Liver (tissue), 8 donors: ENCODE measurements at regions not wholly inside any gene's neighbourhood (a gene's known extent, or its start where the extent isn't known, plus 50 kb on each side); places are given as distances from the start of the nearest gene placed in this dataset.

Experiments
- DNase-seq: peaks from one replicate; pipeline ENCODE4 v3.0.0-alpha.2; 2017; ENCODE audit warnings: low spot score
- H3K27ac ChIP-seq, 2 donors: one replicate each; pipeline ENCODE4 v1.7.0; 2013; ENCODE audit warnings: inconsistent platforms in 2 of 2, low read length in 2 of 2, control low read depth in 1 of 2, low read depth in 1 of 2, mild to moderate bottlenecking in 1 of 2
- H3K27me3 ChIP-seq, 4 donors: one replicate each; pipeline versions ENCODE4 v1.6.1 to v1.7.0; 2013; ENCODE audit warnings: low read length in 3 of 4, inconsistent platforms in 1 of 4, mild to moderate bottlenecking in 1 of 4, moderate library complexity in 1 of 4; ENCODE audit not compliant: control insufficient read depth in 4 of 4, insufficient read depth in 4 of 4
- H3K36me3 ChIP-seq, 4 donors: one replicate each; pipeline versions ENCODE4 v1.6.1 to v1.7.0; 2013; ENCODE audit warnings: low read length in 3 of 4, mild to moderate bottlenecking in 3 of 4, low read depth in 1 of 4, moderate library complexity in 1 of 4; ENCODE audit not compliant: control insufficient read depth in 4 of 4, insufficient read depth in 3 of 4
- H3K4me1 ChIP-seq, 4 donors: one replicate each; pipeline versions ENCODE4 v1.6.1 to v1.7.0; 2013; ENCODE audit warnings: low read length in 3 of 4, mild to moderate bottlenecking in 3 of 4, moderate library complexity in 1 of 4; ENCODE audit not compliant: control insufficient read depth in 4 of 4, insufficient read depth in 4 of 4
- H3K4me3 ChIP-seq, 3 donors: one replicate each; pipeline versions ENCODE4 v1.6.1 to v1.7.0; 2013; ENCODE audit warnings: low read length in 3 of 3, control low read depth in 1 of 3, low read depth in 1 of 3, mild to moderate bottlenecking in 1 of 3
- H3K9ac ChIP-seq, 2 donors: one replicate each; pipeline ENCODE4 v1.7.0; 2013; ENCODE audit warnings: low read length in 2 of 2, mild to moderate bottlenecking in 2 of 2, moderate library complexity in 2 of 2, control low read depth in 1 of 2, low read depth in 1 of 2
- H3K9me3 ChIP-seq, 4 donors: one replicate each; pipeline versions ENCODE4 v1.6.1 to v1.7.0; 2013; ENCODE audit warnings: low read length in 3 of 4; ENCODE audit not compliant: control insufficient read depth in 4 of 4
- EGR1 ChIP-seq, 2 donors: IDR thresholded peaks; 2 replicates each; pipeline ENCODE4 v1.6.1; 2016 to 2018; ENCODE audit warnings: antibody characterized with exemption in 2 of 2, low read depth in 2 of 2
- FOXA1 ChIP-seq: IDR thresholded peaks from 2 replicates; pipeline ENCODE4 v1.6.1; 2016; ENCODE audit warnings: antibody characterized with exemption
- GABPA ChIP-seq, 2 donors: IDR thresholded peaks in 1 of 2; conservative IDR thresholded peaks in 1 of 2; 2 replicates each; pipeline ENCODE4 v1.6.1; 2016; ENCODE audit warnings: antibody characterized with exemption in 2 of 2, mild to moderate bottlenecking in 1 of 2, moderate library complexity in 1 of 2
- HNF4A ChIP-seq, 2 donors: conservative IDR thresholded peaks; 2 replicates each; pipeline ENCODE4 v1.6.1; 2016; ENCODE audit warnings: antibody characterized with exemption in 2 of 2, mild to moderate bottlenecking in 2 of 2
- HNF4G ChIP-seq: IDR thresholded peaks from 2 replicates; pipeline ENCODE4 v1.6.1; 2016; ENCODE audit warnings: antibody characterized with exemption
- JUND ChIP-seq, 2 donors: IDR thresholded peaks; 2 replicates each; pipeline ENCODE4 v1.6.1; 2016; ENCODE audit warnings: antibody characterized with exemption in 2 of 2
- NR2F2 ChIP-seq: IDR thresholded peaks from 2 replicates; pipeline ENCODE4 v1.6.1; 2016; ENCODE audit warnings: antibody characterized with exemption
- RAD21 ChIP-seq, 2 donors: IDR thresholded peaks; 2 replicates each; pipeline ENCODE4 v1.6.1; 2016; ENCODE audit warnings: antibody characterized with exemption in 2 of 2, mild to moderate bottlenecking in 2 of 2
- REST ChIP-seq: IDR thresholded peaks from 2 replicates; pipeline ENCODE4 v1.6.1; 2016; ENCODE audit warnings: antibody characterized with exemption, mild to moderate bottlenecking
- RXRA ChIP-seq, 2 donors: IDR thresholded peaks; 2 replicates each; pipeline ENCODE4 v1.6.1; 2017 to 2018; ENCODE audit warnings: antibody characterized with exemption in 2 of 2, mild to moderate bottlenecking in 1 of 2
- SP1 ChIP-seq: IDR thresholded peaks from 2 replicates; pipeline ENCODE4 v1.6.1; 2018; ENCODE audit warnings: antibody characterized with exemption, mild to moderate bottlenecking
- TAF1 ChIP-seq: conservative IDR thresholded peaks from 2 replicates; pipeline ENCODE4 v1.6.1; 2016; ENCODE audit warnings: antibody characterized with exemption, mild to moderate bottlenecking
- YY1 ChIP-seq: IDR thresholded peaks from 2 replicates; pipeline ENCODE4 v1.6.1; 2016; ENCODE audit warnings: antibody characterized with exemption, mild to moderate bottlenecking
- ZBTB33 ChIP-seq: IDR thresholded peaks from 2 replicates; pipeline ENCODE4 v1.6.1; 2016; ENCODE audit warnings: antibody characterized with exemption
- WGBS: extraction: QIAGEN DNeasy Blood & Tissue Kit; methylation state at CpG from one replicate; pipeline ENCODE4 v1.1.7; 2013; 5-methylcytosine and 5-hydroxymethylcytosine counted together
- TF ChIP-seq, protein P1 (sequence below): fragments of 150-350 bp; IDR thresholded peaks from 2 replicates; pipeline ENCODE4 v1.5.1; 2017; ENCODE audit warnings: improper control_type of control experiment, low read depth, low read length; ENCODE audit not compliant: missing input control
- TF ChIP-seq, protein P2 (sequence below): IDR thresholded peaks from 2 replicates; pipeline ENCODE4 v1.6.1; 2016; ENCODE audit warnings: antibody characterized with exemption
- donor health status: healthy.
- donor health status: healthy.
- donor health status: healthy.
- donor health status: healthy.
- donor health status: healthy.

DNA sequence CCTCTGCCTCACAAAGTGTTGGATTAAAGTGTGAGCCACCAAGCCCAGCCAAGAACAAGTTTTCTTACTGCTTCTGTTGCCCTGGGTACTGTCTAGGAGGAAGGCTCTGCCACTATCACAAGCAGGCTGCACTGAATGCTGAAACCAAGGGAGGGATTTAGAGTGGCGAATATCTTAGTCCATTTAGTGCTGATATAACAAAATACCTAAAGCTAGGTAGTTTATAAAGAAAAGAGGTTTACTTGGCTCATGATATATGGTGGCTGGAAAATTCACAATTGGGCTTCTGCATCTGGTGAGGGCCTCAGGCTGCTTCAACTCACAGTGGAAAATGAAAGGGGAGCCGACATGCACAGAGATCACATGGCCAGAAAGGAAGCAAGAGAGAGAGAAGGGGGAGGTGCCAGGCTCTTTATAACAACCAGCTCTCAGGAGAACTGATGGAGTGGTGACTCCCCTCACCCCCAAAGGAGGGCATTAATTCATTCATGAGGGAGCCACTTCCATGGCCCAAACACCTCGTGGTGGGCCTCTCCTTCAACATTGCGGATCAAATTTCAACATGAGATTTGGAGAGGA lies 146.0 kb upstream of the SERPINE2 start:
- 81% methylated on average over 4 of the region's 4 CpGs for WGBS
- H3K27ac ChIP-seq, result no peak overlapping the region
- H3K36me3 ChIP-seq, result no peaks in the 10 kb centered on the region

More for the DNA sequence above, 146.0 kb upstream of the SERPINE2 start:
- Histone ChIP-seq H3K4me3 (no peak overlapping the region), H3K9ac (no peak overlapping the region), H3K27me3 (no peaks in the 10 kb centered on the region), H3K9me3 (peaks cover 0 to 8% (median 2%) of the 10 kb centered on the region in 4 donors), H3K4me1 (no peaks in the 10 kb centered on the region)
- TF ChIP-seq EGR1 (IDR thresholded peaks at IDR 0.05; ENCODE audit: low read depth in 2 of 2) (no peak), JUND (IDR thresholded peaks at IDR 0.05) (no peak), SP1 (no peak), HNF4G (no peak), TAF1 (no peak), FOXA1 (no peak), RXRA (IDR thresholded peaks at IDR 0.05) (no peak), NR2F2 (no peak), RAD21 (IDR thresholded peaks at IDR 0.05) (no peak), YY1 (no peak), ZBTB33 (no peak), HNF4A (conservative IDR thresholded peaks at IDR 0.05) (no peak), GABPA (IDR thresholded peaks at IDR 0.05 in 1 of 2, conservative IDR thresholded peaks at IDR 0.05 in 1 of 2) (no peak), REST (no peak)
- TF ChIP-seq, protein P1, sequence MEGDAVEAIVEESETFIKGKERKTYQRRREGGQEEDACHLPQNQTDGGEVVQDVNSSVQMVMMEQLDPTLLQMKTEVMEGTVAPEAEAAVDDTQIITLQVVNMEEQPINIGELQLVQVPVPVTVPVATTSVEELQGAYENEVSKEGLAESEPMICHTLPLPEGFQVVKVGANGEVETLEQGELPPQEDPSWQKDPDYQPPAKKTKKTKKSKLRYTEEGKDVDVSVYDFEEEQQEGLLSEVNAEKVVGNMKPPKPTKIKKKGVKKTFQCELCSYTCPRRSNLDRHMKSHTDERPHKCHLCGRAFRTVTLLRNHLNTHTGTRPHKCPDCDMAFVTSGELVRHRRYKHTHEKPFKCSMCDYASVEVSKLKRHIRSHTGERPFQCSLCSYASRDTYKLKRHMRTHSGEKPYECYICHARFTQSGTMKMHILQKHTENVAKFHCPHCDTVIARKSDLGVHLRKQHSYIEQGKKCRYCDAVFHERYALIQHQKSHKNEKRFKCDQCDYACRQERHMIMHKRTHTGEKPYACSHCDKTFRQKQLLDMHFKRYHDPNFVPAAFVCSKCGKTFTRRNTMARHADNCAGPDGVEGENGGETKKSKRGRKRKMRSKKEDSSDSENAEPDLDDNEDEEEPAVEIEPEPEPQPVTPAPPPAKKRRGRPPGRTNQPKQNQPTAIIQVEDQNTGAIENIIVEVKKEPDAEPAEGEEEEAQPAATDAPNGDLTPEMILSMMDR, result no peak
- TF ChIP-seq, protein P2, sequence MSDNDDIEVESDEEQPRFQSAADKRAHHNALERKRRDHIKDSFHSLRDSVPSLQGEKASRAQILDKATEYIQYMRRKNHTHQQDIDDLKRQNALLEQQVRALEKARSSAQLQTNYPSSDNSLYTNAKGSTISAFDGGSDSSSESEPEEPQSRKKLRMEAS, result no peak
- no peak for DNase-seq
